HEK293 (cell line): ENCODE measurements at regions not wholly inside any gene's neighbourhood (a gene's known extent, or its start where the extent isn't known, plus 50 kb on each side); places are given as distances from the start of the nearest gene placed in this dataset.

Source experiments
- CTCF ChIA-PET: fragments of 350-600 bp; formaldehyde crosslinking; extraction: SDS; loops from one replicate; lab custom pipeline; 2021; ENCODE audit warnings: antibody characterized with exemption; lab: Yijun Ruan, JAX
- POLR2A ChIA-PET: fragments of 300-600 bp; formaldehyde crosslinking; extraction: SDS; loops from one replicate; lab custom pipeline; 2020; ENCODE audit warnings: antibody characterized with exemption, inconsistent platforms; lab: Yijun Ruan, JAX
- H3K27ac ChIP-seq: fragments of 200-500 bp; sonication (Bioruptor generic); 2 replicates; pipeline ENCODE4 v1.5.1; 2014; ENCODE audit warnings: low read depth, low read length, control low read depth, inconsistent platforms; ENCODE audit errors: extremely low read depth
- H3K36me3 ChIP-seq, 2 experiments: fragments of 200-500 bp in 1 of 2; sonication (Bioruptor generic) in 1 of 2; 1 replicate in 1 of 2; 2 replicates in 1 of 2; pipeline ENCODE4 v1.5.1; 2014 to 2017; ENCODE audit warnings: inconsistent platforms in 2 of 2, low read length in 2 of 2; ENCODE audit not compliant: control insufficient read depth in 2 of 2, insufficient read depth in 1 of 2
- H3K4me1 ChIP-seq: fragments of 200-500 bp; sonication (Bioruptor generic); 2 replicates; pipeline ENCODE4 v1.5.1; 2014; ENCODE audit warnings: mild to moderate bottlenecking, low read length, inconsistent platforms; ENCODE audit not compliant: control insufficient read depth, insufficient read depth
- H3K4me3 ChIP-seq: 2 replicates; pipeline ENCODE4 v1.5.1; 2011; ENCODE audit warnings: low read depth, mild to moderate bottlenecking, control low read depth, low read length, moderate library complexity
- H3K9me3 ChIP-seq: fragments of 200-500 bp; sonication (Bioruptor generic); 2 replicates; pipeline ENCODE4 v1.5.1; 2014; ENCODE audit warnings: low read depth, low read length, inconsistent platforms; ENCODE audit not compliant: control insufficient read depth, insufficient read depth
- FEZF1 ChIP-seq: fragments of 450-650 bp; formaldehyde crosslinking; IDR thresholded peaks from 2 replicates; pipeline ENCODE4 v1.5.1; 2016; ENCODE audit warnings: missing biosample characterization, missing genetic modification characterization
- GFI1B ChIP-seq: fragments of 450-650 bp; formaldehyde crosslinking; IDR thresholded peaks from 2 replicates; pipeline ENCODE4 v1.5.1; 2016; ENCODE audit warnings: missing biosample characterization, missing genetic modification characterization
- KLF10 ChIP-seq: fragments of 450-650 bp; IDR thresholded peaks from 2 replicates; pipeline ENCODE4 v1.5.1; 2018; ENCODE audit warnings: missing biosample characterization, mild to moderate bottlenecking, missing genetic modification characterization
- OVOL3 ChIP-seq: fragments of 450-650 bp; formaldehyde crosslinking; IDR thresholded peaks from 2 replicates; pipeline ENCODE4 v1.5.1; 2016; ENCODE audit warnings: missing biosample characterization, missing genetic modification characterization
- PRDM1 ChIP-seq: fragments of 450-650 bp; formaldehyde crosslinking; IDR thresholded peaks from 2 replicates; pipeline ENCODE4; 2016; ENCODE audit warnings: missing biosample characterization, missing genetic modification characterization
- SCRT1 ChIP-seq: fragments of 450-650 bp; formaldehyde crosslinking; IDR thresholded peaks from 2 replicates; pipeline ENCODE4 v1.5.1; 2016; ENCODE audit warnings: missing biosample characterization, missing genetic modification characterization, borderline replicate concordance
- ZNF174 ChIP-seq: fragments of 450-650 bp; formaldehyde crosslinking; IDR thresholded peaks from 2 replicates; pipeline ENCODE4 v1.5.0; 2017; ENCODE audit warnings: missing biosample characterization, mild to moderate bottlenecking, missing genetic modification characterization
- ZNF211 ChIP-seq: fragments of 450-650 bp; formaldehyde crosslinking; IDR thresholded peaks from 2 replicates; pipeline ENCODE4 v1.5.1; 2016; ENCODE audit warnings: low read depth, missing biosample characterization, missing genetic modification characterization
- ZNF335 ChIP-seq: fragments of 450-650 bp; formaldehyde crosslinking; conservative IDR thresholded peaks from 2 replicates; pipeline ENCODE4 v1.5.1; 2016; ENCODE audit warnings: missing biosample characterization, missing genetic modification characterization
- ZNF366 ChIP-seq: fragments of 450-650 bp; formaldehyde crosslinking; conservative IDR thresholded peaks from 2 replicates; pipeline ENCODE4 v1.5.1; 2016; ENCODE audit warnings: missing biosample characterization, missing genetic modification characterization
- ZNF426 ChIP-seq: fragments of 450-650 bp; formaldehyde crosslinking; IDR thresholded peaks from 2 replicates; pipeline ENCODE4 v1.5.1; 2017; ENCODE audit warnings: missing biosample characterization, missing genetic modification characterization, mild to moderate bottlenecking, inconsistent platforms, moderate library complexity
- ZNF530 ChIP-seq: fragments of 450-650 bp; formaldehyde crosslinking; IDR thresholded peaks from 2 replicates; pipeline ENCODE4 v1.5.1; 2016; ENCODE audit warnings: low read depth, missing biosample characterization, missing genetic modification characterization
- ZNF548 ChIP-seq: fragments of 450-650 bp; formaldehyde crosslinking; IDR thresholded peaks from 2 replicates; pipeline ENCODE4 v1.5.1; 2016; ENCODE audit warnings: missing biosample characterization, missing genetic modification characterization
- ZNF626 ChIP-seq: fragments of 450-650 bp; sonication (Bioruptor Pico); formaldehyde crosslinking; IDR thresholded peaks from 2 replicates; pipeline ENCODE4 v1.5.1; 2018; ENCODE audit warnings: missing biosample characterization, missing genetic modification characterization, inconsistent platforms
- ZNF664 ChIP-seq: fragments of 450-650 bp; formaldehyde crosslinking; IDR thresholded peaks from 2 replicates; pipeline ENCODE4 v1.5.1; 2016; ENCODE audit warnings: missing biosample characterization, missing genetic modification characterization
- ZSCAN30 ChIP-seq: fragments of 450-650 bp; IDR thresholded peaks from 2 replicates; pipeline ENCODE4 v1.5.1; 2018; ENCODE audit warnings: missing biosample characterization, mild to moderate bottlenecking, missing genetic modification characterization, moderate library complexity
- ZXDB ChIP-seq: fragments of 450-650 bp; formaldehyde crosslinking; IDR thresholded peaks from 2 replicates; pipeline ENCODE4 v1.5.1; 2016; ENCODE audit warnings: missing biosample characterization, missing genetic modification characterization
- TF ChIP-seq, protein P1 (sequence below): fragments of 450-650 bp; formaldehyde crosslinking; IDR thresholded peaks from 2 replicates; pipeline ENCODE4 v1.5.1; 2017; ENCODE audit warnings: missing biosample characterization, missing genetic modification characterization
- TF ChIP-seq, protein P2 (sequence below): fragments of 450-650 bp; formaldehyde crosslinking; IDR thresholded peaks from 2 replicates; pipeline ENCODE4 v1.5.1; 2017; ENCODE audit warnings: missing biosample characterization, missing genetic modification characterization
- TF ChIP-seq, protein P3 (sequence below): fragments of 450-650 bp; IDR thresholded peaks from 2 replicates; pipeline ENCODE4 v1.5.1; 2018; ENCODE audit warnings: missing biosample characterization, mild to moderate bottlenecking, missing genetic modification characterization
- TF ChIP-seq, protein P4 (sequence below): fragments of 450-650 bp; IDR thresholded peaks from 2 replicates; pipeline ENCODE4 v1.5.1; 2018; ENCODE audit warnings: missing biosample characterization, missing genetic modification characterization
- TF ChIP-seq, protein P5 (sequence below): fragments of 450-650 bp; formaldehyde crosslinking; IDR thresholded peaks from 2 replicates; pipeline ENCODE4 v1.5.1; 2016; ENCODE audit warnings: missing biosample characterization, missing genetic modification characterization
- TF ChIP-seq, protein P6 (sequence below): fragments of 450-650 bp; formaldehyde crosslinking; IDR thresholded peaks from 2 replicates; pipeline ENCODE4 v1.5.1; 2017; ENCODE audit warnings: missing biosample characterization, missing genetic modification characterization

DNA sequence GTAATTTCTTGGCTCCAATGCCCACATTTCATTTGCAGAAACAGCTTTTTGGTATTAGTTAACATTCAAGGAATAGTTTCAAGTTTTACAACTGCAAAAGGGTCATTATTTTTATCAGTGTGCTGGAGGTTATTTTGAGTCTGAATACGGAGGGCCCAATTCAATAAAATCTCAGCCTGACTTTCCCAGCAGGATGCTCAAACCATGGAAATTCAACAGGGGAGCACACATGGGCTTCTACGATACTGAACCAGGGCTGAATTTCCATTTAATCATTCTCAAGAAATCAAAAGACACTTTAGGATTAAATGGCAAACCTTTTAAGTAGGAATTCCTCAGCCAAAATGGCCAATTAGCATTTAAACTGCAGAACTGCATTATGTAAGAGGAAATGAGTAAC lies 700.9 kb upstream of the ANKRD30A start:
- H3K4me1 ChIP-seq = peaks cover 22% of the 10 kb centered on the region
- TF ChIP-seq ZSCAN30 (no peak), OVOL3 (tag by site-specific recombination) (0 out of 2 replicates have a peak, but pooled peaks have one; percentile 8), FEZF1 (tag by site-specific recombination) (peak; percentile 55), ZNF664 (tag by site-specific recombination) (peak; percentile 46; the same call in 1 of the 2 replicates), GFI1B (tag by site-specific recombination) (peak; percentile 66; the same call in 1 of the 2 replicates), ZNF530 (tag by site-specific recombination) (no peak)
- TF ChIP-seq, protein P1, sequence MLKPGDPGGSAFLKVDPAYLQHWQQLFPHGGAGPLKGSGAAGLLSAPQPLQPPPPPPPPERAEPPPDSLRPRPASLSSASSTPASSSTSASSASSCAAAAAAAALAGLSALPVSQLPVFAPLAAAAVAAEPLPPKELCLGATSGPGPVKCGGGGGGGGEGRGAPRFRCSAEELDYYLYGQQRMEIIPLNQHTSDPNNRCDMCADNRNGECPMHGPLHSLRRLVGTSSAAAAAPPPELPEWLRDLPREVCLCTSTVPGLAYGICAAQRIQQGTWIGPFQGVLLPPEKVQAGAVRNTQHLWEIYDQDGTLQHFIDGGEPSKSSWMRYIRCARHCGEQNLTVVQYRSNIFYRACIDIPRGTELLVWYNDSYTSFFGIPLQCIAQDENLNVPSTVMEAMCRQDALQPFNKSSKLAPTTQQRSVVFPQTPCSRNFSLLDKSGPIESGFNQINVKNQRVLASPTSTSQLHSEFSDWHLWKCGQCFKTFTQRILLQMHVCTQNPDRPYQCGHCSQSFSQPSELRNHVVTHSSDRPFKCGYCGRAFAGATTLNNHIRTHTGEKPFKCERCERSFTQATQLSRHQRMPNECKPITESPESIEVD = peak; percentile 54
- TF ChIP-seq, protein P2, sequence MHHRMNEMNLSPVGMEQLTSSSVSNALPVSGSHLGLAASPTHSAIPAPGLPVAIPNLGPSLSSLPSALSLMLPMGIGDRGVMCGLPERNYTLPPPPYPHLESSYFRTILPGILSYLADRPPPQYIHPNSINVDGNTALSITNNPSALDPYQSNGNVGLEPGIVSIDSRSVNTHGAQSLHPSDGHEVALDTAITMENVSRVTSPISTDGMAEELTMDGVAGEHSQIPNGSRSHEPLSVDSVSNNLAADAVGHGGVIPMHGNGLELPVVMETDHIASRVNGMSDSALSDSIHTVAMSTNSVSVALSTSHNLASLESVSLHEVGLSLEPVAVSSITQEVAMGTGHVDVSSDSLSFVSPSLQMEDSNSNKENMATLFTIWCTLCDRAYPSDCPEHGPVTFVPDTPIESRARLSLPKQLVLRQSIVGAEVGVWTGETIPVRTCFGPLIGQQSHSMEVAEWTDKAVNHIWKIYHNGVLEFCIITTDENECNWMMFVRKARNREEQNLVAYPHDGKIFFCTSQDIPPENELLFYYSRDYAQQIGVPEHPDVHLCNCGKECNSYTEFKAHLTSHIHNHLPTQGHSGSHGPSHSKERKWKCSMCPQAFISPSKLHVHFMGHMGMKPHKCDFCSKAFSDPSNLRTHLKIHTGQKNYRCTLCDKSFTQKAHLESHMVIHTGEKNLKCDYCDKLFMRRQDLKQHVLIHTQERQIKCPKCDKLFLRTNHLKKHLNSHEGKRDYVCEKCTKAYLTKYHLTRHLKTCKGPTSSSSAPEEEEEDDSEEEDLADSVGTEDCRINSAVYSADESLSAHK (tag by site-specific recombination) = peak; percentile 99
- TF ChIP-seq, protein P3, sequence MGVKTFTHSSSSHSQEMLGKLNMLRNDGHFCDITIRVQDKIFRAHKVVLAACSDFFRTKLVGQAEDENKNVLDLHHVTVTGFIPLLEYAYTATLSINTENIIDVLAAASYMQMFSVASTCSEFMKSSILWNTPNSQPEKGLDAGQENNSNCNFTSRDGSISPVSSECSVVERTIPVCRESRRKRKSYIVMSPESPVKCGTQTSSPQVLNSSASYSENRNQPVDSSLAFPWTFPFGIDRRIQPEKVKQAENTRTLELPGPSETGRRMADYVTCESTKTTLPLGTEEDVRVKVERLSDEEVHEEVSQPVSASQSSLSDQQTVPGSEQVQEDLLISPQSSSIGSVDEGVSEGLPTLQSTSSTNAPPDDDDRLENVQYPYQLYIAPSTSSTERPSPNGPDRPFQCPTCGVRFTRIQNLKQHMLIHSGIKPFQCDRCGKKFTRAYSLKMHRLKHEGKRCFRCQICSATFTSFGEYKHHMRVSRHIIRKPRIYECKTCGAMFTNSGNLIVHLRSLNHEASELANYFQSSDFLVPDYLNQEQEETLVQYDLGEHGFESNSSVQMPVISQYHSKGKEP (tag by site-specific recombination) = peak; percentile 16; the same call in 1 of the 2 replicates
- TF ChIP-seq, protein P4, sequence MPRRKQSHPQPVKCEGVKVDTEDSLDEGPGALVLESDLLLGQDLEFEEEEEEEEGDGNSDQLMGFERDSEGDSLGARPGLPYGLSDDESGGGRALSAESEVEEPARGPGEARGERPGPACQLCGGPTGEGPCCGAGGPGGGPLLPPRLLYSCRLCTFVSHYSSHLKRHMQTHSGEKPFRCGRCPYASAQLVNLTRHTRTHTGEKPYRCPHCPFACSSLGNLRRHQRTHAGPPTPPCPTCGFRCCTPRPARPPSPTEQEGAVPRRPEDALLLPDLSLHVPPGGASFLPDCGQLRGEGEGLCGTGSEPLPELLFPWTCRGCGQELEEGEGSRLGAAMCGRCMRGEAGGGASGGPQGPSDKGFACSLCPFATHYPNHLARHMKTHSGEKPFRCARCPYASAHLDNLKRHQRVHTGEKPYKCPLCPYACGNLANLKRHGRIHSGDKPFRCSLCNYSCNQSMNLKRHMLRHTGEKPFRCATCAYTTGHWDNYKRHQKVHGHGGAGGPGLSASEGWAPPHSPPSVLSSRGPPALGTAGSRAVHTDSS (tag by site-specific recombination) = peak; percentile 4
- ChIA-PET CTCF (interaction anchor here (1.5 kb wide), 1 partner anchor 790 kb away, joined by 5 read pairs; no protein-coding TSS in a partner anchor), POLR2A (interaction anchor here (1.1 kb wide), 1 partner anchor 19 kb away, joined by 3 read pairs; no protein-coding TSS in a partner anchor)
- H3K27ac ChIP-seq = peak overlapping the region; percentile 65
- no peak overlapping the region for H3K4me3 ChIP-seq
- no peaks in the 10 kb centered on the region for H3K9me3 ChIP-seq
- H3K36me3 ChIP-seq = no peaks in the 10 kb centered on the region

DNA sequence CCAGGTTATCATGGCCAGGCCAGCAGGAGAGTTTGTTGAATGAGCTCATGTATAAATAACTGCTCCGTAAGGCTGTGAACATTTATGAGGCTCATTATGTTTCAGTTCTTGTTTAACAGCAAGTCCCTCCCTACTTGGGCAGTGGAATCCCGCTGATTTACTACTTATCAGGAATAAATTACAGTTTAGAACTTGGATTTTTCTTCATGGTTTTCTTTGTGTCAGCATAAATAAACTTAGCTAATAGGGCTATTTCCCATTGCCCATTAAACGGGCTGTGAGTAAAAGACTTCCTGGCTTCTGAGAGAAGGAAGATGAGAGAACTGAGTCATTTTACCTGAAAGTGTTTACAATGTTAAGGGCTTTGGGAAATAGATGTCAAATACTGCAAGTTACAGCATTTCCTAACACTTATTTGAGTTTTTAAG lies 701.6 kb upstream of the ANKRD30A start:
- CTCF ChIA-PET = interaction anchor here (0.5 to 1.5 kb wide), 5 partner anchors 89 to 1072 kb away, joined by 3 to 5 read pairs (median 3); no protein-coding TSS in a partner anchor
- Histone ChIP-seq H3K27ac (peak overlapping the region; percentile 65), H3K9me3 (no peaks in the 10 kb centered on the region), H3K36me3 (no peaks in the 10 kb centered on the region), H3K4me1 (peaks cover 22% of the 10 kb centered on the region), H3K4me3 (no peak overlapping the region)
- POLR2A ChIA-PET = interaction anchor here (0.9 to 1.1 kb wide), 2 partner anchors 18 to 301 kb away, joined by 3 read pairs; no protein-coding TSS in a partner anchor
- TF ChIP-seq SCRT1 (tag by site-specific recombination) (no peak), ZNF548 (no peak), PRDM1 (tag by site-specific recombination) (no peak), ZNF174 (no peak), ZXDB (tag by site-specific recombination) (peak; percentile 89), ZNF366 (tag by site-specific recombination) (peak; percentile 45), ZNF211 (tag by site-specific recombination) (no peak), ZNF626 (tag by site-specific recombination) (no peak), ZNF426 (tag by site-specific recombination) (no peak), ZNF335 (no peak), KLF10 (tag by site-specific recombination) (peak; percentile 77)
- TF ChIP-seq, protein P5, sequence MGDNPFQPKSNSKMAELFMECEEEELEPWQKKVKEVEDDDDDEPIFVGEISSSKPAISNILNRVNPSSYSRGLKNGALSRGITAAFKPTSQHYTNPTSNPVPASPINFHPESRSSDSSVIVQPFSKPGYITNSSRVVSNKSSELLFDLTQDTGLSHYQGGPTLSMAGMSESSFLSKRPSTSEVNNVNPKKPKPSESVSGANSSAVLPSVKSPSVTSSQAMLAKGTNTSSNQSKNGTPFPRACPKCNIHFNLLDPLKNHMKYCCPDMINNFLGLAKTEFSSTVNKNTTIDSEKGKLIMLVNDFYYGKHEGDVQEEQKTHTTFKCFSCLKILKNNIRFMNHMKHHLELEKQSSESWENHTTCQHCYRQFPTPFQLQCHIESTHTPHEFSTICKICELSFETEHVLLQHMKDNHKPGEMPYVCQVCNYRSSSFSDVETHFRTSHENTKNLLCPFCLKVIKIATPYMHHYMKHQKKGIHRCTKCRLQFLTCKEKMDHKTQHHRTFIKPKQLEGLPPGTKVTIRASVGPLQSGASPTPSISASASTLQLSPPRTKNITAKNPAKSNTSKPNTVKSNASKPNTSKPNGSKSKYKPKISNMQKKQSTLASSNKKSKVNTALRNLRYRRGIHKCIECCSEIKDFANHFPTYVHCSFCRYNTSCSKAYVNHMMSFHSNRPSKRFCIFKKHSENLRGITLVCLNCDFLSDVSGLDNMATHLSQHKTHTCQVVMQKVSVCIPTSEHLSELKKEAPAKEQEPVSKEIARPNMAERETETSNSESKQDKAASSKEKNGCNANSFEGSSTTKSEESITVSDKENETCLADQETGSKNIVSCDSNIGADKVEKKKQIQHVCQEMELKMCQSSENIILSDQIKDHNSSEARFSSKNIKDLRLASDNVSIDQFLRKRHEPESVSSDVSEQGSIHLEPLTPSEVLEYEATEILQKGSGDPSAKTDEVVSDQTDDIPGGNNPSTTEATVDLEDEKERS = no peak
- TF ChIP-seq, protein P6, sequence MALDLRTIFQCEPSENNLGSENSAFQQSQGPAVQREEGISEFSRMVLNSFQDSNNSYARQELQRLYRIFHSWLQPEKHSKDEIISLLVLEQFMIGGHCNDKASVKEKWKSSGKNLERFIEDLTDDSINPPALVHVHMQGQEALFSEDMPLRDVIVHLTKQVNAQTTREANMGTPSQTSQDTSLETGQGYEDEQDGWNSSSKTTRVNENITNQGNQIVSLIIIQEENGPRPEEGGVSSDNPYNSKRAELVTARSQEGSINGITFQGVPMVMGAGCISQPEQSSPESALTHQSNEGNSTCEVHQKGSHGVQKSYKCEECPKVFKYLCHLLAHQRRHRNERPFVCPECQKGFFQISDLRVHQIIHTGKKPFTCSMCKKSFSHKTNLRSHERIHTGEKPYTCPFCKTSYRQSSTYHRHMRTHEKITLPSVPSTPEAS (tag by site-specific recombination) = no peak; the same call in 1 of the 2 replicates
